Stimulated activated CD8-positive, alpha-beta memory T cell treated with anti-CD3 and anti-CD28 coated beads, Interleukin-7, amount 100 ng/mL, for 4 hours (primary cell): ENCODE measurements at regions not wholly inside any gene's neighbourhood (a gene's known extent, or its start where the extent isn't known, plus 50 kb on each side); places are given as distances from the start of the nearest gene placed in this dataset.
"Not testable (repeated sequence)": the region's sequence is repeated elsewhere in the genome, so short reads cannot be mapped to it uniquely, and the experiment has no call there.

Experiments
- DNase-seq, 2 donors: peaks; one replicate each; pipeline ENCODE4 v3.0.0-alpha.2; 2020; ENCODE audit warnings: low read depth in 2 of 2

DNA sequence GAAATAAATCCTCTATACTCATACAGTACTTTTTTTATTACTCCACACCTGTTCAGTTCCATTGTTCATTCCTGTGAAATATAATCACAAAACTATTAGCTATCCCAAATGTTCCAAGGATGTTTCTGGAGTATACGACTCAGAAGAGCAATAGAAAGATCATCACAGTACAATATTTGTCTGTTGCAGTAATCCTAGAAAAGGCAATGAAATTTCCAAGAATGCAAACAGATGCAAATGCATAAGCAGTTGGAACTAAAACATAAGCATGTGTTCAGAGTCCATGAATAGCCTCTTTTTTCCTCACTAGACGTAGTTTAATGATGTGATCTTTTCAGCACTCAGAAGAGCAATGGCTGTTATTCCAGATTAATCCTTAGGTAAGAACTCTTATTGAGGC lies 55.2 kb downstream of the RTL3 start:
- DNase-seq, result no peak

DNA sequence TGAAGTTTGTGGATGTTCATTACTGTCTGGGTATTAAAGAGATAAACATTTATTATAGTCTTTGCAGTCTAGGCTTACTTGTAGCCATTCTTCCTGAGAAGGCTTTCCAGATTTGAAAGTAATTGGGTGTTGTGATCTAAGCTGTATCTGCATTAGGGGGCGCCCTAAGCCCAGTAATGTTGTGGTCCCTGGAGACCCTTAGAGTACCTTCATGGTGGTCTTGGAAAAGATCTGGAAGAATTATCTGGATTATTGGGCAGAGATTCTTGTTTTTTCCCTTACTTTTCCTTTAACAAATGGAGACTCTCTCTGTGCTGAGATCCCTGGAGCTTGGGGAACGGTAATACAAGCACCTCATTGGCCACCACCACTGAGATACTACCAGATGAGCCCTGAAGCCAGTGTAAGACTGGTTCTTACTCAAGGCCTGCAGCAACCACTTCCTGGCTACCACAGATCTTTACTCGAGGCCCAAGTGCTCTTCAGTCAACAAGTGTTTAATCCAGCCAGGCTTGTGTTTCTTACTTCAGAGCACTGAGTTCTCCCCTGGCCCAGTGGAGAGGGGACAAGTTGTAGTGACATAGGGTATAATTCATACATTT lies 63.1 kb downstream of the RTL3 start:
- no peak for DNase-seq

DNA sequence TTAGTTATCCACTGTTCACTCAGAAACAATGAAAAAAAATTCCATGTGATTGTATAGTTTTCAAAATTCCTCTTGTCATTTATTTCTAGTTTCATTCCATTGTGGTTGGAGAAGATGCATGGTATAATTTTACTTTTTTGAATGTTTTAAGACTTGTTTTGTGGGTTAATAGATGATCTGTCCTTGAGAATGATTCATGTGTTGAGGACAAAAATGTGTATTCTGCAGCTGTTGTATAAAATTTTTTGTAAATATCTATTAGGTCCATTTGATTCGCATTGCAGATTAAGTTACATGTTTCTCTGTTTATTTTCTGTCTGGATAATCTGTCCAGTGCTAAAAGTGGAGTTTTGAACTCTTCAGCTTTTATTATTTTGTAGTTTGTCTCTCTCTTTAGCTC lies 65.4 kb downstream of the RTL3 start:
- DNase-seq, result no peak

DNA sequence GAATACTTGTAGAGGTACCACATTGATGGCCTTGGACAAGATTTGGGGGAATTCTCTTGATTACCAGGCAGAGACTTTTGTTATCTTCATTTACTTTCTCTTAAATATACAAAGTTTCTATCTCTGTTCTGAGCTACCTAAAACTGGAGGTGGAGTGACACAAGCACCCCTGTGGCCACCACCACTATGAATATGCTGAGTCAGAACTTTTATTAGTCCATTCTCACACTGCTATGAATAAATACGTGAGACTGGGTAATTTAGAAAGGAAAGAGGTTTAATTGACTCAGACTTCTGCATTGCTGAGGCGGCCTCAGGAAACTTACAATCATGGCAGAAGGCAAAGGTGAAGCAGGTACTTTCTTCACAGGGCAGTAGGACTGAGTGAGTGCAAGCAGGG lies 67.1 kb downstream of the RTL3 start:
- no peak for DNase-seq

DNA sequence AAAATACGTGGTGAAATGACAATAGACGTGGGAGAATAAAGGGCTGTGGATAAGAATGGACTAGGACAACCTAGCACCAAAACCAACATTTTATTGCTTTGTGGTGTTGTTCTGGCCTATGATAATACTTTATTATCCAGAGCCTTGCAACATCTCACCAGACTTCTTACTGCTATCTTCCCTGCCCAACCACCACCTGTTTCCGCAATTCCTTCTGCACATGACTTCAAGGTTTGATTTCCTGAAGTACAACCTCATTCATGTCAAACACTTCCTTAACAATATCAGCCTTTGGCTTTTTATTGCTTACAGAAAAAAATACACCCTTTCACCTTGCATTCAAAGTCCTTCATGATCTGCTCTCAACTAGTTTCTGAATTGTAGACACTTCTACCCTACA lies 84.8 kb downstream of the RTL3 start:
- DNase-seq, result no peak

DNA sequence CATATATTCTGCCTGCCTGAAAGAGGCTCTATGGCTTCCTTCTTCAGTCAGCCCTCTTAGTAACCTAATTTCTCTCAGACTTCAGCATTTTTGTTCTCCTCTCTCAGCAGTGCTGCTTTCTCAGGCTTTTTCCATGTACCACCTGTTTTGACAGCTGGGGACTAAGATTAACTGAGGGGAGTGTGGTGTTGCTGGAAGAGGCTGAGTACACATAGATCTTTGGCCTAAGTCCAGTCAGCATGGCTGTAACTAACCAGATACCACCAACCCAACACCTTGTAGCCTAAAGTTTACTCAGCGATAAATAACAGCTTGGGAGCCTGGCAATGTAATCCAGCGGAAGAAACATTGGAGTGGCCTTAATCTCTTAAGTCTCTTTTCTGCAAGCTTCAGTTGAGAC lies 85.5 kb downstream of the RTL3 start:
- no peak for DNase-seq

DNA sequence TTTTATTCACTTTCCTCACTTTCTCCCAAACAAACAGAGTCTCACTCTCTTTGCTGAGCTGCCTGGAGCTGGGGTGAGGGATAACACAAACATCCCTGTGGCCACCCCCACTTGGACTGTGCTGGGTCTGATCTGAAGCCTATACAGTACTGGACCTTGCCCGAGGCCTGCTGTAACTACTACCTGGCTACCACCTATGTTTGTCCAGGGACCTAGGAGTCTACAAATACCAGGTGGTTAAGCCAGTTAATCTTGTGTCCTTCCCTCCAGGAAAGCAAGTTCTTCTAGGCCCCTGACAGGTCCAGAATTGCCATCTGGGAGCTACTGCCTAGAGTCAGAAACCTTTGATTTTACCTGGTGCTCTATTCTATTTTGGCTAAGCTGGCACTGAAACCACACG lies 87.3 kb downstream of the RTL3 start:
- no peak for DNase-seq

DNA sequence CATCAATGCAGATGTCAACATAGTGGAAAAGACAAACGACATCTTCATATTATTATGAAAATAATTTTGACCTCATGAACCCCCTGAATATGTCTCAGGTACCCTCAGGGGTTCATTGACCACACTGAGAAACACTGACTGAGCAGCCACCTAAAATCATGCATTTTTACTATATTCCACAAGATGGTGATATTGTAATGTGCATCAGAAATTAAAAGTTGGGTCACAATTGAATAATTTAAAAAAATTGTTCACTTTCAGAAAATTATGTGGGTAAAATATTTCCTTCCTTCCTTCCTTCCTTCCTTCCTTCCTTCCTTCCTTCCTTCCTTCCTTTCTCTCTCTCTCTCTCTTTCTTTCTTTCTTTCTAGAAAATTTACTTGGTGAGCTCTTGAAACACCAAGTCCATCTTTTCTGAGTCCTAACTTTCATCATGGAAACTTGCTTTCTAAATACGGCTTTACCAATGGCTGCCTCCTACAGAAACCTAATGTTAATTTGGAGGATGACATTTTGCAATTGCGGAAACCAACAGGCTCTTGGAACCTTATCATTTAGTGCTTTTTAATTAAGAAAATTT lies 103.6 kb downstream of the RTL3 start:
- no peak for DNase-seq

DNA sequence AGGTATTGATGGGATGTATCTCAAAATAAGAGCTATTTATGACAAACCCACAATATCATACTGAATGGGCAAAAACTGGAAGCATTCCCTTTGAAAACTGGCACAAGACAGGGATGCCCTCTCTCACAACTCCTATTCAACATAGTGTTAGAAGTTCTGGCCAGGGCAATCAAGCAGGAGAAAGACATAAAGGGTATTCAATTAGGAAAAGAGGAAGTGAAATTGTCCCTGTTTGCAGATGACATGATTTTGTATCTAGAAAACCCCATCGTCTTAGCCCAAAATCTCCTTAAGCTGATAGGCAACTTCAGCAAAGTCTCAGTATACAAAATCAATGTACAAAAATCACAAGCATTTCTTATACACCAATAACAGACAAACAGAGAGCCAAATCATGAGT lies 106.5 kb downstream of the RTL3 start:
- DNase-seq, result not testable (repeated sequence)

DNA sequence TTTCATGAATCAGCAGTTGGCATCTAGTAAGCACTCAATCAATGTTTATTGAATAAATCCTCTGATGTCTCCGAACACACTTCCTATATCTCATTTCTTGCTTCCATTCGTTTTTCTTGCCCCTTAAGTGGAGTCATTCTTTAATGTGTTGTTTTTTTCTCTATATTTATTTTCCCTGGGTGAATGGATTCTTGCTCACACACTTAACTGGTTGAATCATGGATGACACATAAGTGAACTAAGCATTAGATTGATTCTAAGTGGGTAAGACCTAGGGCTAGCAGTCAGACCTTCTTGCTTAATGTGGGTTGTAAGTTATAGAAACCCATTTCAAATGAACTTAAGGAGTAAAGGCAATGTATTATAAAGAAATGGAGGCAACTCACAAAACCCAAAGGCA lies 111.1 kb downstream of the RTL3 start:
- no peak for DNase-seq

DNA sequence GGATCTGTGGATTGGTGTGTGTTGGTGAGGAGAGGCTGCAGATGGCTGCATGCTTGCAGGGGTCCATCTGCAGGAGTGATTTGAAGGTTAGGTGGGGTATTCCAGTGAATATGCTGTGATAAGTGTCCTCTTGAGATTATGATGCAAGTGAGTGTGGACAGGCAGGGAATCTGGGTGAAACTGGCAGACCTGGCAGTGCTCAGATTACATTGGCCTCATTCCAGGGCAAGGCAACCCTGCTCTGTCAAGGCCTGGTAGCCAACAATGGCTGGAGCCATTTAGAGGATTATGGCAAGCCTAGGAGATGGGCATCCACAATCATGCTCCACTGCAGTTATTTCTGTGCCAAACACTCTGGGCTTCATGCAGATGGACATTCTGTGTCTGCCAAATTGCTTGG lies 113.9 kb downstream of the RTL3 start:
- DNase-seq, result no peak

DNA sequence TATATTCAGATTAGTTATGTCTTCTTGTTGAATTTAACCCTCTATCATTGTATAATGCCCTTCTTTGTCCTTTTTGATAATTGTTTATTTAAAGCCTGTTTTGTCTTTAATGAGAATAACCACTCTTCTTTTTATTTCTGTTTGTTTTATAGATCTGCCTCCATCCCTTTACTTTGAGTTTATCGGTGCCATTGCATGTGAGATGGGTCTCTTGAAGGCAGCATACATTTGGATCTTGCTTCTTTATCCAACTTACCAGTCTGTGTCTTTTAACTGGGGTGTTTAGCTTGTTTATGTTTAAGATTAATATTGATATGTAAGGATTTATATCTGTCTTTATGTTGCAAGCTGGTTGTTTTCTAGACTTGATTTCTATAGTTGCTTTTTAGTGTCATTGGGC lies 115.8 kb downstream of the RTL3 start:
- no peak for DNase-seq

DNA sequence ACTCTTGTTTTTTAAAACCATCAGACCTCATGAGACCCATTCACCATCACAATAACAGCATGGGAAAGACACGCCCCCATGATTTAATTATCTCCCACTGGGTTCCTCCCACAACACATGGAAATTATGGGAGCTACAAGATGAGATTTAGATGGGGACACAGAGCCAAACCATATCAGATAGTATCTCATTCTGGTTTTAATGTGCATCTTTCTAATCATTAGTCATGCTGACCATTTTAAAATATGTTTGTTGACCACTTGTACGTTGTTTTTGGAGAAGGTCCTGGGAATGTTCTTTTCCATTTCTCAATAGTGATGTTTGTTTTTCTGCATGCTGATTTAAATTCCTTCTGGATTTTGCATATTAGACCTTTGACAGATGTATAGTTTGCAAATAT lies 119.0 kb downstream of the RTL3 start:
- no peak for DNase-seq

DNA sequence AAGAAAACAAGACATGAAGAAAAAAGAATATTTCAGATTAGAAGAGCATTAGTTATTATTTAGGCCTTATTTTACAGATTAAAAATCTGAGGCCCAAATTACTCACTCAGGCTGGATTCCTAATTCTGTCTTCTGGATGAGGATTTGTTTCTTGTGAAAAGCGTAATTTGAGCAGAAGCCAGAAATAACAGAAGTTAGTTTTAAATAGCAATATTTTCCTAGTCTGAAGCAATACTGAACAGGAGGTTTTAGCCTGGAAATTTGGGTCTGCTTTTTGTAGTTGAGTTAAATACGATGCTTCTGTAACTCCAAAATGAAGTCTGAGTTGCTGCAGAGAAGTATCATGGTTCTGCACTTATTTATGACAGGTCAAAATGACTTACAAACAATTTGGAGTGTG lies 124.9 kb downstream of the RTL3 start:
- DNase-seq, result no peak

DNA sequence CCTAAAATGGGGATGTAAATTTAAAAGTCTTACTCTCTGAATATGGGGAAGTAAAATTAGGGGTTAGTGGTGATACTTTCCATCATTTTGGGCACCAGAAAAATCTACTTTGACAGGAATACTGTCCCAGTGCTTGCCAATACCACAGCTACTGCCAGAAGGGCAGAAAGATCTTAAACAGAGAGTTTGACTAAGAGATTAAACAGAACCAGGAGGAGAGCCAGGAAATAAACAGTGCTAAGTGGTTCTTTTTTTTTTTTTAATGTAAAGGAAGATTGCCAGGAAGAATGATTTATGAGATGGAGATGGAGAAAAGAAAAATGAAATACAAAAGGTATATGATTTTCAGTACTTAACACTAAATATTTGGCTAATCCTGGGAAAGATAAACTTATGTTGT lies 126.8 kb downstream of the RTL3 start:
- DNase-seq, result no peak

DNA sequence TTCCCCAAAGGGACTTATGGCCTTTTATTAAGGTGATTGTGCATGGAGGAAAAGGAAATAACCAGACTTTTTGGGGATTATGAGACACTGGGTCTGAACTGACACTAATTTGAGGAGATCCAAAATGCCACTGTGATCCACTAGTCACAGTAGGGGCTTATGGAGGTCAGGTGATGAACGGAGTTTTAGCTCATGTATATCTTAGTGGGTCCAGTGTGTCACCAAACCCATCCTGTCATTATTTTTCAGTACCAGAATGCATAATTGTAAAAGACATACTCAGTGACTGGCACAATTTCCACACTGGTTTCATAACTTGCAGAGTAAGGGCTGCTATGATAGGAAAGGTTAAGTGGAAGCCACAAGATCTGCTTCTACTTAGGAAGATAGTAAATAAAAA lies 131.3 kb downstream of the RTL3 start:
- no peak for DNase-seq

DNA sequence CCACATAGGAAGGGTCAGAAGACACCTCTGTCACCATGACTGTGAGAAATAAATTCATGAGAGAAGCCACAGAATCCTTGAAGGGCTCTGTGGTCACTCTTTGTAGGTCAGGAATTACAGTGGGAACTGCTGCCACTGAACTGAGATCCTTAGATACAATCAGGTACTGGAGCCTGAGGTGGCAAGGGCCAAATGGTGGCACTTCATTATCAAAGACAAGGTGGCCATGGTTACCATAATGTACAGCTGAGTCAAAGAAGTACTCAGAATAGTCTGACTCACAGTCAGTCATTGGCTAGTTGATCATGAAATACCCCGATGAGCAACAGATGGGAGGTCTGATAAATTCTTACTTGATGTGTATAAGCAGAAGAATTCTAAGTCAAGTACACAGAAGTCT lies 131.9 kb downstream of the RTL3 start:
- no peak for DNase-seq

DNA sequence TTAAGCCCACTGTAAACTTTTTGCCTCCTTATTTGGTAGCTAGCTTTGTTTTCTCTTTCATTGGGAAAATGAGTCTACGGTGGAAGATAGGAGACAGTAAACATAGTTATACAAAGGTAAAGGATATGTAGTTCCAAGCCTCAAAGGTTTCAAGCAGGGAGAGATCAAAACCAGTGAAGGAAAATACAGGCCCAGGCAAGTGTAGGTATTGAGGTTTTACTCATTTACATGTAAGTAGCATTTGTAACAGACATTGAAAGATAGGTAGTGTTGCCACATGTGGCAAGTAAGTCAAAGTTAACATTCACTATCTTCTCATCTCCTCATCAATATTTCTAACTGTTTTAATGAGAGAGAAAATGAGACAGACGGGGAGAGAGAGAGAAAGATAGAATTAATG lies 136.5 kb downstream of the RTL3 start:
- DNase-seq, result no peak

DNA sequence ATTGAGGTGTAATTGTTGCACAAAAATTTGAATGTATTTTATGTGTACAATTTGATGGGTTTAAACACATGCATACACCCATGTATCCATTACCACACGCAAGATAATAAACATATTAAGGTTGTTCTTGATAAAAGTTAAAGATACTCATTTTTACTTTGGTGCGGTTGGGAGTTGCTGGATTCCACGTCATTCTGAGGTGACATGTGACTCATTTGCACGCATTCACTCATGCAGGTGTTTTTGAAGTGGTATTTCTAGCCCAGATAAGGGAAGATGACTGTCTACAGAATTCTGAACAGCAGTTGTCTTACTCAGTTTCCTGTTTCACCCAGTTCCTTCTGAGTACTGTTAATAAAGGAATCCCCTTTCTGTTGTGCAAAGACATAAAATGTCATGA lies 142.0 kb downstream of the RTL3 start:
- peak; percentile 28 to 49 for DNase-seq

DNA sequence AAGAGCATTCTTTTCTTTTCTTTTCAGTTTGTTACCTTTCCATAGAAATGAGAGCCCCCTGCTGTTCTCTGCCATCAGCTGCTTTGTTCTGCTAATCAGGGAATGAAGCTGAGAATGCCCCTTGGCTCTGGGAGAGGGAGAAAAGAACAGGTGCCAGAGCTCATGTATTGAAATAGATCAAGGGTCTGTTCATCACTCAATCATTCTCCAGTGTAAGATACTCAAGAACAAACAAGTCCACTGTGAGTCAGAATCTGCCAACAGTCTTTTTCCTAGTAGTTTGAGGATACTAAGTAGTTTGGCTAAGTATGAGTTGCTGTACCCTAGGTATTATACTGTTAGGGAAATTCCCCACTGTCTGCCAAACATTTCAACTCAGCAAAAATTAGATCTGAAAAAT lies 144.3 kb downstream of the RTL3 start:
- no peak for DNase-seq

DNA sequence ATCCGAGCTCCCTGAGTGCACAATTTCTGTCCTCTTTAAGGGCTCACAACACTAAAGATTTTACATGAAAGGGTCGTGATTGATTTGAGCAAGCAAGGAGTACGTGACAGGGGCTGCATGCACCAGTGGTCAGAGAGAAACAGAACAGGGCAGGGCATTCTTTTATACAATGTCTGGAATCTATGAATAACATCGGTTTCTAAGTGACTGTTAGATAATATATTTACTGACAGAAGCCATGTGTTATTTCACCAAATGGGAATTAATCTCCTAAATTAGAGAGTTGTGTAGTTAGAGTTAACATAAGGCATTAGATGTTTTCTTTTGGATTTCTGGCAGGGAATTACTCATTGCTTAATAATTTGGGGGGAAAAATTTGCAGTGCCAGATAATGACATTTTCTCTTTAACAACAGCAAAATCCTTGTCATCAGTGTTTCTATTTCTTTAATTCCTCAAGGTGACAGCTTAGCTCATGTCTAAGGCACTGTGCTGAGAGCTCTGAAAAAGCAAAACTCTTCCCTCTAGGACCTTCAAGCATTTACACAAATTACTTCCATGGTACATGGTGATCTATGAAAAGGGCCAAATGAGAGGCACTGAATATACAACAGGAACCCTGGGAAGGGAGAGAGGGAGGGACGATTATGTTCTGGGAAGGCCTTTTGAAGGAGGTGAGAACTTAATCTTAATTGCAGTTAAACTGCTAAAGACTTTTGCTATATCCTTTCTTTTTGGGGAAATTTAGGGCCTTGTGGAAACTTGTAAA lies 145.0 kb downstream of the RTL3 start:
- no peak for DNase-seq

DNA sequence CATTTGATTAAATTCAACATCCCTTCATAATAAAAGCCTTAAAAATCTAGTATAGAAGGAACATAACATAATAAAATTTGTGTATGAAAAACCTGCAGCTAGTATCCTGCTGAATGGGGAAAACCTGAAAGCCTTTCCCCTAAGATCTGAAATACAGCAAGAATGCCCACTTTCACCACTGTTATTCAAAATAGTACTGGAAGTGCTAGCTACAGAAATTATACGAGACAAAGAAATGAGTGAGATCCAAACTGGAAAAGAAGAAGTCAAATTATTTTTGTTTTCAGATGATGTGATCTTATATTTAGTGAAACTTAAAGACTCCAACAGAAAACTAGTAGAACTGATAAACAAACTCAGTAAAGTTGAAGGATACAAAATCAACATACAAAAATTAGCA lies 152.9 kb downstream of the RTL3 start:
- DNase-seq, result no peak

DNA sequence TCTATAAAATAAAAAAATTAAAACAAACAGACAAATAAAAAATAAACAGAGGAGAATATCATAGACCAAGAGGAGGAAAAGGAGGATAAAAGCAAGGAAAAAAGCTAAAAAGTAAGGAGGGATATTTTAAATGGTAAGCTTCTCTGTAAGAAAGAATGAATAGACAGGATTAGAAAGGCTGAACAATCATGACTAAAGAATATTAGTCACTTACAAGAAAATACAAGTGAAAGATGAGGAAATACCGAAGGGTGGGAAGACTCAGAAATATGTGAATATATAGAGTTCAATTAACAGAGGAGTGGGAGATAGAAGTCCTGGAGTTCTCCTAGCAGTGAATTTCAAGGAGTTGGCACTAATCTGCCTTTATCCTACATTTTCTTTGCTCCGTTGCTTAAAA lies 162.6 kb downstream of the RTL3 start:
- DNase-seq, result no peak

DNA sequence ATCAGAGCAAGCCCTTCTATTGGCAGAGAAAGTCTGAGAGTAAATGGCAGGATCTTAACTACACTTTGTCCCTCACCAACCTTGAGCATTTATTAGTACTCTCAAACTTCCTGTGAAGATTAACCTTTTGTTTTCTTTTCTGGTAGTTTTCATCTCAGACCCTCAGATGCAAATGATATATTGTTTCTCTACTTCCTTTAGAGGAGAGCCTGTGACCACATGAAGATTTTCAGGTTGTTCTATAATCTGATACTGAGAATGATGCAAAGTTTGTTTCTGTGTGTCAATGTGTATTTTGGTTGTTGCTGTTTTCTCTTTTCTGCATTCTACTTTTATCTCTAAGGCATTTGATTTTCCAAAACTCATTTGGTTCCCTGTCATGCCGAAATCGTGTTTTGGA lies 165.8 kb upstream of the CYSLTR1 start:
- no peak for DNase-seq
